ENCODE measurements at regions not wholly inside any gene's neighbourhood (a gene's known extent, or its start where the extent isn't known, plus 50 kb on each side); places are given as distances from the start of the nearest gene placed in this dataset.

- no peak overlapping the region for H3K27ac ChIP-seq (ENCODE audit: low read length)
- no peak overlapping the region for H3K4me3 ChIP-seq (ENCODE audit: low read depth in 1 of 2, low read length in 2 of 2)
- no peaks in the 10 kb centered on the region for H3K27me3 ChIP-seq (ENCODE audit: low read depth, low read length)
- no peaks in the 10 kb centered on the region for H3K9me3 ChIP-seq (ENCODE audit: control insufficient read depth in 1 of 2, low read length in 2 of 2)
- H3K4me1 ChIP-seq (ENCODE audit: control insufficient read depth in 1 of 2, insufficient read depth in 2 of 2, low read length in 2 of 2), result no peaks in the 10 kb centered on the region
- no peaks in the 10 kb centered on the region for H3K36me3 ChIP-seq (ENCODE audit: control insufficient read depth in 1 of 2, insufficient read depth in 2 of 2, low read length in 2 of 2)
These were observed 462.1 kb upstream of the DPP6 start for GRCh38 chr7:153590136-153590535.

- Histone ChIP-seq H3K36me3 (ENCODE audit: control insufficient read depth in 1 of 2, insufficient read depth in 2 of 2, low read length in 2 of 2) (no peaks in the 10 kb centered on the region), H3K27me3 (ENCODE audit: low read depth, low read length) (no peaks in the 10 kb centered on the region), H3K4me1 (ENCODE audit: control insufficient read depth in 1 of 2, insufficient read depth in 2 of 2, low read length in 2 of 2) (no peaks in the 10 kb centered on the region), H3K4me3 (ENCODE audit: low read depth in 1 of 2, low read length in 2 of 2) (no peak overlapping the region), H3K9me3 (ENCODE audit: control insufficient read depth in 1 of 2, low read length in 2 of 2) (no peaks in the 10 kb centered on the region), H3K27ac (ENCODE audit: low read length) (no peak overlapping the region)
These were observed 461.6 kb upstream of the DPP6 start for GRCh38 chr7:153590571-153590970.

GRCh38 chr7:153607354-153607753, 444.8 kb upstream of the DPP6 start:
- no peaks in the 10 kb centered on the region for H3K27me3 ChIP-seq (ENCODE audit: low read depth, low read length)
- no peaks in the 10 kb centered on the region for H3K4me1 ChIP-seq (ENCODE audit: control insufficient read depth in 1 of 2, insufficient read depth in 2 of 2, low read length in 2 of 2)
- H3K4me3 ChIP-seq (ENCODE audit: low read depth in 1 of 2, low read length in 2 of 2), result no peak overlapping the region
- no peak overlapping the region for H3K27ac ChIP-seq (ENCODE audit: low read length)
- no peaks in the 10 kb centered on the region for H3K36me3 ChIP-seq (ENCODE audit: control insufficient read depth in 1 of 2, insufficient read depth in 2 of 2, low read length in 2 of 2)
- H3K9me3 ChIP-seq (ENCODE audit: control insufficient read depth in 1 of 2, low read length in 2 of 2), result peaks cover 0 to 6% of the 10 kb centered on the region in 2 donors

- H3K4me3 ChIP-seq (ENCODE audit: low read depth in 1 of 2, low read length in 2 of 2), result no peak overlapping the region
- H3K4me1 ChIP-seq (ENCODE audit: control insufficient read depth in 1 of 2, insufficient read depth in 2 of 2, low read length in 2 of 2), result peaks cover 0 to 6% of the 10 kb centered on the region in 2 donors
- no peaks in the 10 kb centered on the region for H3K36me3 ChIP-seq (ENCODE audit: control insufficient read depth in 1 of 2, insufficient read depth in 2 of 2, low read length in 2 of 2)
- no peaks in the 10 kb centered on the region for H3K9me3 ChIP-seq (ENCODE audit: control insufficient read depth in 1 of 2, low read length in 2 of 2)
- H3K27me3 ChIP-seq (ENCODE audit: low read depth, low read length), result no peaks in the 10 kb centered on the region
- H3K27ac ChIP-seq (ENCODE audit: low read length), result no peak overlapping the region
These were observed 435.4 kb upstream of the DPP6 start for GRCh38 chr7:153616711-153617325.

- H3K27me3 ChIP-seq (ENCODE audit: low read depth, low read length), result no peaks in the 10 kb centered on the region
- H3K27ac ChIP-seq (ENCODE audit: low read length), result no peak overlapping the region
- no peak overlapping the region for H3K4me3 ChIP-seq (ENCODE audit: low read depth in 1 of 2, low read length in 2 of 2)
- H3K9me3 ChIP-seq (ENCODE audit: control insufficient read depth in 1 of 2, low read length in 2 of 2), result peaks cover 0 to 2% of the 10 kb centered on the region in 2 donors
- H3K36me3 ChIP-seq (ENCODE audit: control insufficient read depth in 1 of 2, insufficient read depth in 2 of 2, low read length in 2 of 2), result no peaks in the 10 kb centered on the region
- no peaks in the 10 kb centered on the region for H3K4me1 ChIP-seq (ENCODE audit: control insufficient read depth in 1 of 2, insufficient read depth in 2 of 2, low read length in 2 of 2)
These were observed 424.9 kb upstream of the DPP6 start for GRCh38 chr7:153627323-153627722.

GRCh38 chr7:153628406-153628805, 423.8 kb upstream of the DPP6 start:
- Histone ChIP-seq H3K4me3 (ENCODE audit: low read depth in 1 of 2, low read length in 2 of 2) (no peak overlapping the region), H3K36me3 (ENCODE audit: control insufficient read depth in 1 of 2, insufficient read depth in 2 of 2, low read length in 2 of 2) (no peaks in the 10 kb centered on the region), H3K27ac (ENCODE audit: low read length) (no peak overlapping the region), H3K4me1 (ENCODE audit: control insufficient read depth in 1 of 2, insufficient read depth in 2 of 2, low read length in 2 of 2) (no peaks in the 10 kb centered on the region), H3K27me3 (ENCODE audit: low read depth, low read length) (no peaks in the 10 kb centered on the region), H3K9me3 (ENCODE audit: control insufficient read depth in 1 of 2, low read length in 2 of 2) (no peaks in the 10 kb centered on the region)

- Histone ChIP-seq H3K27me3 (ENCODE audit: low read depth, low read length) (no peaks in the 10 kb centered on the region), H3K9me3 (ENCODE audit: control insufficient read depth in 1 of 2, low read length in 2 of 2) (no peaks in the 10 kb centered on the region), H3K36me3 (ENCODE audit: control insufficient read depth in 1 of 2, insufficient read depth in 2 of 2, low read length in 2 of 2) (no peaks in the 10 kb centered on the region), H3K4me3 (ENCODE audit: low read depth in 1 of 2, low read length in 2 of 2) (no peak overlapping the region), H3K4me1 (ENCODE audit: control insufficient read depth in 1 of 2, insufficient read depth in 2 of 2, low read length in 2 of 2) (no peaks in the 10 kb centered on the region), H3K27ac (ENCODE audit: low read length) (no peak overlapping the region)
These were observed 423.4 kb upstream of the DPP6 start for GRCh38 chr7:153628825-153629224.

GRCh38 chr7:153638821-153639435, 413.3 kb upstream of the DPP6 start:
- Histone ChIP-seq H3K4me1 (ENCODE audit: control insufficient read depth in 1 of 2, insufficient read depth in 2 of 2, low read length in 2 of 2) (no peaks in the 10 kb centered on the region), H3K27ac (ENCODE audit: low read length) (no peak overlapping the region), H3K36me3 (ENCODE audit: control insufficient read depth in 1 of 2, insufficient read depth in 2 of 2, low read length in 2 of 2) (no peaks in the 10 kb centered on the region), H3K4me3 (ENCODE audit: low read depth in 1 of 2, low read length in 2 of 2) (no peak overlapping the region), H3K9me3 (ENCODE audit: control insufficient read depth in 1 of 2, low read length in 2 of 2) (peaks cover 0 to 1% of the 10 kb centered on the region in 2 donors), H3K27me3 (ENCODE audit: low read depth, low read length) (no peaks in the 10 kb centered on the region)

GRCh38 chr7:153640586-153640985, 411.6 kb upstream of the DPP6 start:
- no peaks in the 10 kb centered on the region for H3K27me3 ChIP-seq (ENCODE audit: low read depth, low read length)
- H3K27ac ChIP-seq (ENCODE audit: low read length), result no peak overlapping the region
- H3K9me3 ChIP-seq (ENCODE audit: control insufficient read depth in 1 of 2, low read length in 2 of 2), result peaks cover 0 to 2% of the 10 kb centered on the region in 2 donors
- H3K4me3 ChIP-seq (ENCODE audit: low read depth in 1 of 2, low read length in 2 of 2), result no peak overlapping the region
- no peaks in the 10 kb centered on the region for H3K36me3 ChIP-seq (ENCODE audit: control insufficient read depth in 1 of 2, insufficient read depth in 2 of 2, low read length in 2 of 2)
- H3K4me1 ChIP-seq (ENCODE audit: control insufficient read depth in 1 of 2, insufficient read depth in 2 of 2, low read length in 2 of 2), result no peaks in the 10 kb centered on the region

- Histone ChIP-seq H3K27me3 (ENCODE audit: low read depth, low read length) (no peaks in the 10 kb centered on the region), H3K27ac (ENCODE audit: low read length) (no peak overlapping the region), H3K4me3 (ENCODE audit: low read depth in 1 of 2, low read length in 2 of 2) (no peak overlapping the region), H3K4me1 (ENCODE audit: control insufficient read depth in 1 of 2, insufficient read depth in 2 of 2, low read length in 2 of 2) (no peaks in the 10 kb centered on the region), H3K9me3 (ENCODE audit: control insufficient read depth in 1 of 2, low read length in 2 of 2) (peaks cover 0 to 2% of the 10 kb centered on the region in 2 donors), H3K36me3 (ENCODE audit: control insufficient read depth in 1 of 2, insufficient read depth in 2 of 2, low read length in 2 of 2) (no peaks in the 10 kb centered on the region)
These were observed 411.0 kb upstream of the DPP6 start for GRCh38 chr7:153641199-153641598.

GRCh38 chr7:153642989-153643388, 409.2 kb upstream of the DPP6 start:
- no peaks in the 10 kb centered on the region for H3K4me1 ChIP-seq (ENCODE audit: control insufficient read depth in 1 of 2, insufficient read depth in 2 of 2, low read length in 2 of 2)
- H3K9me3 ChIP-seq (ENCODE audit: control insufficient read depth in 1 of 2, low read length in 2 of 2), result peaks cover 0 to 2% of the 10 kb centered on the region in 2 donors
- H3K27ac ChIP-seq (ENCODE audit: low read length), result no peak overlapping the region
- no peaks in the 10 kb centered on the region for H3K36me3 ChIP-seq (ENCODE audit: control insufficient read depth in 1 of 2, insufficient read depth in 2 of 2, low read length in 2 of 2)
- no peaks in the 10 kb centered on the region for H3K27me3 ChIP-seq (ENCODE audit: low read depth, low read length)
- H3K4me3 ChIP-seq (ENCODE audit: low read depth in 1 of 2, low read length in 2 of 2), result no peak overlapping the region

All from muscle layer of duodenum (tissue), 2 donors.